ENCODE measurements at regions not wholly inside any gene's neighbourhood (a gene's known extent, or its start where the extent isn't known, plus 50 kb on each side); places are given as distances from the start of the nearest gene placed in this dataset.
A peak's percentile ranks its signal among the peaks of the same experiment; 100 is the strongest.

- Histone ChIP-seq H3K9ac (ENCODE audit: extremely low read depth, insufficient read length, low read length) (no peak overlapping the region), H2BK5ac (ENCODE audit: insufficient read length, low read length) (no peak overlapping the region), H3T11ph (ENCODE audit: low read length) (no peak overlapping the region), H2BK15ac (ENCODE audit: low read depth, low read length) (no peak overlapping the region), H2AK5ac (ENCODE audit: insufficient read length, low read length) (no peak overlapping the region), H3K27ac (ENCODE audit: insufficient read length, low read depth, low read length) (no peak overlapping the region), H3K79me1 (ENCODE audit: insufficient read depth, low read depth, low read length, poor library complexity, severe bottlenecking) (no peaks in the 10 kb centered on the region), H3K23ac (ENCODE audit: insufficient read length, low read depth, low read length) (no peak overlapping the region), H3K14ac (ENCODE audit: insufficient read depth, low read length) (no peak overlapping the region), H3K4me1 (ENCODE audit: insufficient read depth, low read length) (peaks cover 15% of the 10 kb centered on the region; the same call in 1 of the 2 replicates), H3K4me2 (ENCODE audit: insufficient read depth, insufficient read length, low read length) (no peak overlapping the region), H3K23me2 (ENCODE audit: insufficient read length, low read depth, low read length, poor library complexity, severe bottlenecking) (no peaks in the 10 kb centered on the region), H4K20me1 (ENCODE audit: control insufficient read depth, insufficient read depth, insufficient read length) (no peaks in the 10 kb centered on the region), H3K79me2 (ENCODE audit: insufficient read depth, low read length) (no peaks in the 10 kb centered on the region), H3K18ac (ENCODE audit: insufficient read length, low read depth, low read length) (no peak overlapping the region), H2AFZ (ENCODE audit: low read length) (no peak overlapping the region), H2BK120ac (ENCODE audit: low read depth, low read length, poor library complexity, severe bottlenecking) (no peak overlapping the region), H2BK12ac (ENCODE audit: insufficient read length, low read depth, low read length) (no peak overlapping the region), H4K8ac (replicated peaks; ENCODE audit: insufficient read length, low read depth, low read length) (no peak overlapping the region), H3K4ac (ENCODE audit: low read depth, low read length) (no peak overlapping the region), H4K5ac (ENCODE audit: insufficient read length, low read depth, low read length) (no peak overlapping the region), H3K27me3 (ENCODE audit: insufficient read depth, low read length) (no peaks in the 10 kb centered on the region), H2BK20ac (ENCODE audit: low read depth, low read length, poor library complexity, severe bottlenecking) (no peak overlapping the region), H3K9me3 (ENCODE audit: control insufficient read depth, low read depth, low read length) (no peaks in the 10 kb centered on the region), H3K56ac (ENCODE audit: insufficient read length, low read depth, low read length) (no peak overlapping the region), H4K91ac (ENCODE audit: insufficient read length, low read depth, low read length) (no peak overlapping the region)
- H3K9me3 Mint-ChIP-seq, result no peaks in the 10 kb centered on the region
- DNase-seq, result no peak
- WGBS (ENCODE audit: extremely low coverage, insufficient read length, low lambda C conversion rate), result no CpG with 5 or more reads among the region's 2 CpGs
- no peak overlapping the region for H3K4me3 Mint-ChIP-seq
- peaks cover 61 to 64% of the 10 kb centered on the region in 2 experiments for H3K4me1 Mint-ChIP-seq
- H3K27ac Mint-ChIP-seq, result peak overlapping the region in 1 of 3 experiments; percentile 87; a peak in 1 of 7 replicates
- TF ChIP-seq CTCF (conservative IDR thresholded peaks at IDR 0.05), result no peak
- H3K36me3 Mint-ChIP-seq (ENCODE audit: insufficient read depth in 1 of 3, low read depth in 3 of 3), result no peaks in the 10 kb centered on the region; a peak in 2 of 7 replicates
- no peaks in the 10 kb centered on the region for H3K27me3 Mint-ChIP-seq (ENCODE audit: low read depth)
Measured at GRCh38 chr13:99663908-99664307, 162.6 kb downstream of the TM9SF2 start.

All from H9 (cell line).